Calu3 (cell line): ENCODE measurements at regions not wholly inside any gene's neighbourhood (a gene's known extent, or its start where the extent isn't known, plus 50 kb on each side); places are given as distances from the start of the nearest gene placed in this dataset.

Experiments used
- BruUV-seq: library from RNA; stranded (reverse); fragments of 400-500 nt; replicated peaks from 2 replicates; lab custom pipeline; 2021; lab: Mats Ljungman, UMichigan
- CTCF ChIA-PET: fragments of 300-600 bp; sonication (Branson Sonifier 250); formaldehyde crosslinking; loops from one replicate; lab custom pipeline; 2022; ENCODE audit warnings: antibody characterized with exemption; lab: Charles Lee
- DNase-seq: peaks from one replicate; pipeline ENCODE4 v3.0.0; 2022
- H3K27ac Mint-ChIP-seq: one replicate; pipeline ENCODE4 v1.8.0; 2022; ENCODE audit warnings: mixed read lengths; ENCODE audit not compliant: unreplicated experiment
- H3K27me3 Mint-ChIP-seq: one replicate; pipeline ENCODE4 v1.8.0; 2022; ENCODE audit warnings: mixed read lengths; ENCODE audit not compliant: unreplicated experiment
- H3K36me3 Mint-ChIP-seq: one replicate; pipeline ENCODE4 v1.8.0; 2022; ENCODE audit warnings: mild to moderate bottlenecking, moderate library complexity, mixed read lengths; ENCODE audit not compliant: insufficient read depth, unreplicated experiment
- H3K4me1 Mint-ChIP-seq: one replicate; pipeline ENCODE4 v1.8.0; 2022; ENCODE audit warnings: mild to moderate bottlenecking, low read depth, mixed read lengths; ENCODE audit not compliant: unreplicated experiment
- H3K4me3 Mint-ChIP-seq: one replicate; pipeline ENCODE4 v1.8.0; 2022; ENCODE audit warnings: mild to moderate bottlenecking, low read depth, moderate library complexity, mixed read lengths; ENCODE audit not compliant: unreplicated experiment
- H3K9me3 Mint-ChIP-seq: one replicate; pipeline ENCODE4 v1.8.0; 2022; ENCODE audit warnings: low read depth, mixed read lengths; ENCODE audit not compliant: unreplicated experiment
- CTCF ChIP-seq: fragments of 200-600 bp; IDR thresholded peaks from one replicate; pipeline ENCODE4 v1.8.0; 2022; ENCODE audit warnings: antibody characterized with exemption; ENCODE audit not compliant: unreplicated experiment
- intact Hi-C: fragments of 100-400 bp; cut with micrococcal nuclease; formaldehyde crosslinking; loops from one replicate; pipeline ENCODE4 v1.10.0; 2022; ENCODE audit not compliant: unreplicated experiment

GRCh38 chr7:118735441-118735840 is 510.9 kb downstream of the ANKRD7 start:
- no TSS peak for BruUV-seq
- intact Hi-C loops: loop anchor here (10.0 kb wide), 1 partner anchor 381 kb away; no protein-coding TSS in a partner anchor
- no peak for DNase-seq
- Mint-ChIP-seq H3K9me3 (peaks cover 3% of the 10 kb centered on the region), H3K36me3 (no peaks in the 10 kb centered on the region), H3K27ac (no peak overlapping the region), H3K4me3 (no peak overlapping the region), H3K27me3 (no peaks in the 10 kb centered on the region), H3K4me1 (no peaks in the 10 kb centered on the region)
- TF ChIP-seq CTCF: no peak
- CTCF ChIA-PET: no interaction called here

- no peak overlapping the region for H3K27ac Mint-ChIP-seq
- intact Hi-C loops: loop anchor here (10.0 kb wide), 1 partner anchor 383 kb away; no protein-coding TSS in a partner anchor
- H3K27me3 Mint-ChIP-seq: no peaks in the 10 kb centered on the region
- peaks cover 3% of the 10 kb centered on the region for H3K9me3 Mint-ChIP-seq
- no peak overlapping the region for H3K4me3 Mint-ChIP-seq
- TF ChIP-seq CTCF: no peak
- no peaks in the 10 kb centered on the region for H3K4me1 Mint-ChIP-seq
- CTCF ChIA-PET: no interaction called here
- H3K36me3 Mint-ChIP-seq: no peaks in the 10 kb centered on the region
- DNase-seq: no peak
- no TSS peak for BruUV-seq
Observed at GRCh38 chr7:118737935-118738334, 513.4 kb downstream of the ANKRD7 start.

GRCh38 chr7:118745927-118746326 is 521.4 kb downstream of the ANKRD7 start:
- no peak for TF ChIP-seq CTCF
- no peak for DNase-seq
- Mint-ChIP-seq H3K4me3 (no peak overlapping the region), H3K27me3 (no peaks in the 10 kb centered on the region), H3K36me3 (no peaks in the 10 kb centered on the region), H3K27ac (no peak overlapping the region), H3K4me1 (no peaks in the 10 kb centered on the region), H3K9me3 (no peaks in the 10 kb centered on the region)
- intact Hi-C loops: no loop called here
- BruUV-seq: no TSS peak
- CTCF ChIA-PET: no interaction called here

GRCh38 chr7:118747473-118747872 is 523.0 kb downstream of the ANKRD7 start:
- TF ChIP-seq CTCF: no peak
- H3K9me3 Mint-ChIP-seq: no peaks in the 10 kb centered on the region
- H3K4me3 Mint-ChIP-seq: no peak overlapping the region
- DNase-seq: no peak
- intact Hi-C loops: no loop called here
- H3K36me3 Mint-ChIP-seq: no peaks in the 10 kb centered on the region
- H3K27ac Mint-ChIP-seq: no peak overlapping the region
- CTCF ChIA-PET: no interaction called here
- no TSS peak for BruUV-seq
- H3K4me1 Mint-ChIP-seq: no peaks in the 10 kb centered on the region
- no peaks in the 10 kb centered on the region for H3K27me3 Mint-ChIP-seq
